Tibial nerve (tissue), 4 donors: ENCODE measurements at regions not wholly inside any gene's neighbourhood (a gene's known extent, or its start where the extent isn't known, plus 50 kb on each side); places are given as distances from the start of the nearest gene placed in this dataset.

ENCODE experiments used
- DNase-seq, 2 donors: peaks; one replicate each; pipeline ENCODE4 v3.0.0-alpha.2; 2019; ENCODE audit warnings: low spot score in 2 of 2
- H3K27ac ChIP-seq, 4 donors: fragments of 200-600 bp; sonication (generic) in 3 of 4; one replicate each; pipeline ENCODE4 v1.5.1; 2017 to 2019; ENCODE audit warnings: mild to moderate bottlenecking in 1 of 4
- H3K27me3 ChIP-seq, 2 donors: fragments of 200-600 bp; sonication (generic) in 1 of 2; one replicate each; pipeline versions ENCODE4 v1.5.1 to v1.6.0; 2017 to 2019
- H3K36me3 ChIP-seq, 3 donors: fragments of 200-600 bp; sonication (generic); one replicate each; pipeline ENCODE4 v1.5.1; 2018 to 2019
- H3K4me1 ChIP-seq, 4 donors: fragments of 200-600 bp; sonication (generic) in 3 of 4; one replicate each; pipeline ENCODE4 v1.5.1; 2017 to 2019
- H3K4me3 ChIP-seq, 4 donors: fragments of 200-600 bp; sonication (generic) in 3 of 4; one replicate each; pipeline ENCODE4 v1.5.1; 2017 to 2019; ENCODE audit warnings: mild to moderate bottlenecking in 1 of 4, moderate library complexity in 1 of 4
- H3K9me3 ChIP-seq, 4 donors: fragments of 200-600 bp; sonication (generic) in 3 of 4; one replicate each; pipeline ENCODE4 v1.5.1; 2017 to 2019
- EP300 ChIP-seq, 2 donors: sonication (generic); formaldehyde crosslinking; IDR thresholded peaks; one replicate each; pipeline ENCODE4 v1.6.1; 2017; ENCODE audit warnings: antibody characterized with exemption in 2 of 2, mild to moderate bottlenecking in 1 of 2
- POLR2A ChIP-seq, 2 donors: fragments of 450-650 bp; IDR thresholded peaks; one replicate each; pipeline ENCODE4 v1.6.1; 2017; ENCODE audit warnings: antibody characterized with exemption in 2 of 2, mild to moderate bottlenecking in 2 of 2, moderate library complexity in 2 of 2
- WGBS, 2 donors: methylation state at CpG; one replicate each; pipeline ENCODE4 v1.1.5; 2018; 5-methylcytosine and 5-hydroxymethylcytosine counted together
- TF ChIP-seq, protein P1 (sequence below), 5 experiments: fragments of 200-600 bp in 3 of 5; fragments of 450-650 bp in 2 of 5; sonication (generic) in 3 of 5; IDR thresholded peaks; one replicate each; pipeline ENCODE4 v1.5.1; 2016 to 2019; ENCODE audit warnings: antibody characterized with exemption in 5 of 5, mild to moderate bottlenecking in 3 of 5, moderate library complexity in 2 of 5

DNA sequence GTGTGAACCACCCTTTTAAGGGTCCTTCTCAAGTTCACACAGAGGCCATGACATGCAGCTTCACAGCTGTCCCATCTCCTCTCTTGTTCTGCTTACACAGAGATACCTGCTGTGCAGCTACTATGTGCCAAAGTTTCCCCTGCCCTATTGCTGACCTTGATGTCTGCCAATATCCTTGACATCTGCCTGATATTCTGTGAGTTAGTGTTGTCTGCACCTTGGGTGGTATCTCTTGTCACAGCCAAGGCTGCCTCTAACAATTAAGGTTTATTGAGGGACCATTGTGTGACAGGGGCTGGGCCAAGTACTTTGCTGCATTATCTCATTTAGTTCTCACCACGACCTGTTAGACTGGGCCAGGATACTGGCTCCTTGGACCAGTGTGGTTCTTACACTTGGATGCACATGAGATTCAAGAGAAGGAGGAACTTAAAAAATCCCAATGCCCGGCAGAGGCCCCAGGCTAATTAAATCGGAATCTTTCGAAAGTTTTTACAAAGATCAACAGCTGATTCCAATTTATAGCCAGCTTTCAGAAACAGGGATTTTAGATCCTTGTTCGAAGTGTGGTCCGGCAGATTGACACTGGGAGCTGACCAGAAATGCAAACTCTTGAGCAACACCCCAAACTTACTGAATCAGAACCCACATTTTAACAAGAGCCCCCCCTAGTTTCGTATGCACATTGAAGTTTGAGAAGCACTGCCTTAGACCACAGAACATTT lies 178.6 kb downstream of the SATB1 start:
- no peak overlapping the region for H3K27ac ChIP-seq

DNA sequence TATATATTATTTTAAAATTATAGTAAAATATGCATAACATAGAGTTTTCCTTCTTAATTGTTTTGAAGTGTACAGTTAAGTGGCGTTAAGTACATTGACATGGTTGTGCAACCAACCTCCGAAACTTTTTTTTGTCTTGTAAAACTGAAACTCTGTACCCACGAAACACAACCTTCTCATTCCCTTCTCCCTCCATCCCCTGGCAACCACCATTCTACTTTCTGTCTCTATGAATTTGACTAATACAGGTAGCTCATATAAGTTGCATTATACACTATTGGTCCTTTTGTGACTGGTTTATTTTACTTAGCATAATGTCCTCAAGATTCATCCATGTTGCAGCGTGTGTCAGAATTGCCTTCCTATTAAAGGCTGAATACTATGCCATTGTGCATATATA lies 179.4 kb downstream of the SATB1 start:
- Histone ChIP-seq H3K36me3 (no peaks in the 10 kb centered on the region), H3K27ac (no peak overlapping the region), H3K4me3 (no peak overlapping the region), H3K9me3 (no peaks in the 10 kb centered on the region), H3K4me1 (no peaks in the 10 kb centered on the region), H3K27me3 (no peaks in the 10 kb centered on the region)
- no peak for DNase-seq
- TF ChIP-seq, protein P1, sequence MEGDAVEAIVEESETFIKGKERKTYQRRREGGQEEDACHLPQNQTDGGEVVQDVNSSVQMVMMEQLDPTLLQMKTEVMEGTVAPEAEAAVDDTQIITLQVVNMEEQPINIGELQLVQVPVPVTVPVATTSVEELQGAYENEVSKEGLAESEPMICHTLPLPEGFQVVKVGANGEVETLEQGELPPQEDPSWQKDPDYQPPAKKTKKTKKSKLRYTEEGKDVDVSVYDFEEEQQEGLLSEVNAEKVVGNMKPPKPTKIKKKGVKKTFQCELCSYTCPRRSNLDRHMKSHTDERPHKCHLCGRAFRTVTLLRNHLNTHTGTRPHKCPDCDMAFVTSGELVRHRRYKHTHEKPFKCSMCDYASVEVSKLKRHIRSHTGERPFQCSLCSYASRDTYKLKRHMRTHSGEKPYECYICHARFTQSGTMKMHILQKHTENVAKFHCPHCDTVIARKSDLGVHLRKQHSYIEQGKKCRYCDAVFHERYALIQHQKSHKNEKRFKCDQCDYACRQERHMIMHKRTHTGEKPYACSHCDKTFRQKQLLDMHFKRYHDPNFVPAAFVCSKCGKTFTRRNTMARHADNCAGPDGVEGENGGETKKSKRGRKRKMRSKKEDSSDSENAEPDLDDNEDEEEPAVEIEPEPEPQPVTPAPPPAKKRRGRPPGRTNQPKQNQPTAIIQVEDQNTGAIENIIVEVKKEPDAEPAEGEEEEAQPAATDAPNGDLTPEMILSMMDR (IDR thresholded peaks at IDR 0.05): no peak
- no peak for TF ChIP-seq EP300 (IDR thresholded peaks at IDR 0.05)
- no peak for TF ChIP-seq POLR2A (IDR thresholded peaks at IDR 0.05)
- WGBS, 2 donors: 86 to 91% methylated on average over 4 of the region's 4 CpGs

More for the DNA sequence above, 178.6 kb downstream of the SATB1 start:
- no peak for DNase-seq
- Histone ChIP-seq H3K36me3 (no peaks in the 10 kb centered on the region), H3K27me3 (no peaks in the 10 kb centered on the region), H3K4me1 (no peaks in the 10 kb centered on the region), H3K4me3 (no peak overlapping the region), H3K9me3 (no peaks in the 10 kb centered on the region)
- WGBS, 2 donors: 54 to 57% methylated on average over 7 of the region's 7 CpGs
- TF ChIP-seq, protein P1 (IDR thresholded peaks at IDR 0.05): no peak
- TF ChIP-seq EP300 (IDR thresholded peaks at IDR 0.05) (no peak), POLR2A (IDR thresholded peaks at IDR 0.05) (no peak)

GRCh38 chr3:18241837-18242236 lies 183.3 kb downstream of the SATB1 start:
- H3K27ac ChIP-seq: no peak overlapping the region
- 44 to 56% methylated on average over 1 of the region's 1 CpG for WGBS, 2 donors
- H3K27me3 ChIP-seq: no peaks in the 10 kb centered on the region
- TF ChIP-seq POLR2A (IDR thresholded peaks at IDR 0.05) (no peak), EP300 (IDR thresholded peaks at IDR 0.05) (no peak)
- TF ChIP-seq, protein P1 (IDR thresholded peaks at IDR 0.05): no peak
- no peaks in the 10 kb centered on the region for H3K4me1 ChIP-seq
- H3K4me3 ChIP-seq: no peak overlapping the region
- no peaks in the 10 kb centered on the region for H3K36me3 ChIP-seq
- no peak for DNase-seq
- H3K9me3 ChIP-seq: no peaks in the 10 kb centered on the region

DNA sequence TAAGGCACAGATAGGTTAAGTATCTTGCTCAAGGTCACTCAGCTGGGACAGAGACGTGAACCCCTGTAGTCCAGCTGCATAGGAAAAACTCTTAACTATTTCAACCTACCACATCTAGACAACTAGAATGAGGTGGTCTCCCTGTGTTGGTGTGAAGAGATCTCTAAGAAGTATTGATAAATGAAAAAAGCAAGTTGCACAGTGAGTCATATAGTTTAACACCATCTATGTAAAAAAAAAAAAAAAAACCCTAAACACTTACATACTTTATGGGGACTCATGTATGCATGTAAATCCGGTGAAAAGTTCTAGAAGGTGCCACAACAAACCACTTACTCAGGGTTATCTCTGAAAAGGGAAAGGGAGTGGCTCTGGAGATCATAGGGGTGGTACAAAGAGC lies 185.5 kb downstream of the SATB1 start:
- no peak for TF ChIP-seq POLR2A (IDR thresholded peaks at IDR 0.05)
- no peak for TF ChIP-seq EP300 (IDR thresholded peaks at IDR 0.05)
- TF ChIP-seq, protein P1 (IDR thresholded peaks at IDR 0.05): no peak
- Histone ChIP-seq H3K4me1 (no peaks in the 10 kb centered on the region), H3K27ac (no peak overlapping the region), H3K4me3 (no peak overlapping the region), H3K27me3 (no peaks in the 10 kb centered on the region), H3K36me3 (no peaks in the 10 kb centered on the region), H3K9me3 (no peaks in the 10 kb centered on the region)
- WGBS, 2 donors: 84 to 87% methylated on average over 2 of the region's 2 CpGs
- DNase-seq: no peak

DNA sequence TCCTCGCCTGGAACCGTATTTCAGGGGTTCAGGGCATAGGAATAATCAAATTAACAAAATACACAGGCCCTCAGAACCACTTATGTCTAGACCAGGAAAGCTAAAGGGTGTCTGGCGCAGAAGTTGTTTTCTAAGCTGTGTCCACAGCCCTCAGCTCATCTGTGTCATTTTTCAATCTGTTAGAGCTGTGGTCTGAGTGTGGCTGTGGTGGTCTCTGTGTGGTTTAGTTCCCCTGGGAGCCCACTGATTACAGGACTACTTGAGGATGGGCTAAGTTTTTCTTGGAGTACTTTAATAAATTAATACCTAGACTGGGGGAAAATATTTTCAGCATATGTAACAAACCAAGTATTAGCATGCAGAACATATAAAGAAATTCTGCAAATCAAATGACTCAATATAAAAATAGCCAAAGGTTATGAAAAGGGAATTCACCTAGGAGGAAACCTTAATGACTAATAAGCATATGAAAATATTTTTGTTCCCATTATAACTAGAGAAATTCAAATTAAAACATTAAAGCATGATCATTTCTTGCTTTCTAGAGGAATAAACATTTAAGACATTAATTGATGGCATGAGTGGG lies 186.3 kb downstream of the SATB1 start:
- 66 to 68% methylated on average over 3 of the region's 3 CpGs for WGBS, 2 donors
- H3K27me3 ChIP-seq: no peaks in the 10 kb centered on the region
- no peak overlapping the region for H3K27ac ChIP-seq
- H3K9me3 ChIP-seq: no peaks in the 10 kb centered on the region
- H3K4me3 ChIP-seq: no peak overlapping the region
- DNase-seq: no peak
- H3K4me1 ChIP-seq: no peaks in the 10 kb centered on the region
- TF ChIP-seq, protein P1 (IDR thresholded peaks at IDR 0.05): no peak
- no peak for TF ChIP-seq POLR2A (IDR thresholded peaks at IDR 0.05)
- no peak for TF ChIP-seq EP300 (IDR thresholded peaks at IDR 0.05)
- no peaks in the 10 kb centered on the region for H3K36me3 ChIP-seq
